Activated CD4-positive, alpha-beta T cell treated with anti-CD3 and anti-CD28 coated beads, Interleukin-2, amount 10 ng/mL, durations not matched to agents 24 days and 14 days (primary cell): ENCODE measurements at regions not wholly inside any gene's neighbourhood (a gene's known extent, or its start where the extent isn't known, plus 50 kb on each side); places are given as distances from the start of the nearest gene placed in this dataset.

Source experiments
- DNase-seq: peaks from one replicate; pipeline ENCODE4 v3.0.0; 2022
- H3K27ac Mint-ChIP-seq: one replicate; pipeline ENCODE4 v1.8.0; 2022; ENCODE audit warnings: mild to moderate bottlenecking, mixed read lengths
- H3K27me3 Mint-ChIP-seq: one replicate; pipeline ENCODE4 v1.8.0; 2022; ENCODE audit warnings: mixed read lengths
- H3K36me3 Mint-ChIP-seq: one replicate; pipeline ENCODE4 v1.8.0; 2022; ENCODE audit warnings: low read depth, mild to moderate bottlenecking, mixed read lengths
- H3K4me1 Mint-ChIP-seq: one replicate; pipeline ENCODE4 v1.8.0; 2021; ENCODE audit warnings: mixed read lengths
- H3K4me3 Mint-ChIP-seq: one replicate; pipeline ENCODE4 v1.8.0; 2022; ENCODE audit warnings: mild to moderate bottlenecking, moderate library complexity, mixed read lengths
- H3K9me3 Mint-ChIP-seq: one replicate; pipeline ENCODE4 v1.8.0; 2021; ENCODE audit warnings: mixed read lengths
- intact Hi-C: fragments of 100-400 bp; cut with micrococcal nuclease; formaldehyde crosslinking; loops from one replicate; pipeline ENCODE4 v1.15.1; 2023

DNA sequence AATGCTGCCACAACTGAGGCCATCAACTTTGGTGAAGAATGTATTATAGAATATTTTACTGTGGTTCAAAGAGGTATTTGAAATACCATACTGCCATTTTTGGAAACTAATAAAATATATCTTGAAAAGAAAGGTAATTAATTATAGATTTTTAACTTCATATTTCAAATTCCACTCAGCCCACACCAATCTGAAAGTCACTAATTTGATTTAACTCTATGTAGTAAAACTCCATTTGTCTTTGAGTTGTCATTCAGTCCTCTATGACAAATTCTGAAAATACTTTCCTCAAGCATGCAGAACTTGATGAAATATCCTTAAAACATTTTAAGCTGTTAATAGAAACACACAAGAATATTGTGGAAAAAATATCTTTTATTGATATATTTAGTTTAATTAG, 1196.7 kb upstream of the CITED2 start:
- DNase-seq: no peak
- H3K27ac Mint-ChIP-seq: no peak overlapping the region
- no peaks in the 10 kb centered on the region for H3K9me3 Mint-ChIP-seq
- H3K4me1 Mint-ChIP-seq: peaks cover 23% of the 10 kb centered on the region
- no peaks in the 10 kb centered on the region for H3K27me3 Mint-ChIP-seq
- H3K36me3 Mint-ChIP-seq: no peaks in the 10 kb centered on the region
- H3K4me3 Mint-ChIP-seq: no peak overlapping the region
- intact Hi-C loops: loop anchor here (5.0 kb wide), 1 partner anchor 236 kb away; no protein-coding TSS in a partner anchor

- Mint-ChIP-seq H3K4me1 (peaks cover 19% of the 10 kb centered on the region), H3K36me3 (no peaks in the 10 kb centered on the region), H3K27ac (peak overlapping the region; percentile 81), H3K9me3 (no peaks in the 10 kb centered on the region), H3K27me3 (peaks cover 2% of the 10 kb centered on the region), H3K4me3 (peak overlapping the region; percentile 33)
- no peak for DNase-seq
- intact Hi-C loops: loop anchor here (1.0 to 5.0 kb wide), 3 partner anchors 13 to 465 kb away; no protein-coding TSS in a partner anchor
Observed at GRCh38 chr6:140567466-140567865, 1193.0 kb upstream of the CITED2 start.

DNA sequence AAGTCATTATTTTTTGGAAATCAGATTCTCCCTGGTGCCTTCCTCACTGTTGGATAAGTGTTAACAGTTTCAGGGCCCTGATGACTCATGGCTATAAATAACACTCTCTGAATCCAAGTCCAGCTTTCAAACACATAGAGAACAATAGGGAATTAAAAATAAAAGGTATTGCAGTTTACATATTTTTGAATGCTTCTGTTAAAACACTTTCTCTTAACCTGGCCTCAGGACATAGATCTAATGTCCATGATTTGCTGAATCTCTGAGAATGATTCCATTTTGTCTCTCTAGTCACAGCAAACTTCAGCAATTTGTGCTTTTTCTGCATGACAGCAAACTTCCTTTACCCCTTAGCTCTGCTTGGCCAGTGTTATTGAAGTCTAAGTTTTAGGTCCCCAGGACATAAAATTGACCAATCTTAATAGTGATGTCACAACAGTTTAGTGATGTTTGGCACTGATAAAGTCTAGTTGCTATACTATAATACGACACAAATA, 1192.4 kb upstream of the CITED2 start:
- no peak overlapping the region for H3K27ac Mint-ChIP-seq
- intact Hi-C loops: loop anchor here (1.0 to 5.0 kb wide), 3 partner anchors 14 to 465 kb away; no protein-coding TSS in a partner anchor

GRCh38 chr6:140563728-140564127, 1189.3 kb upstream of the CITED2 start:
- Mint-ChIP-seq H3K27me3 (peaks cover 2% of the 10 kb centered on the region), H3K4me1 (peaks cover 10% of the 10 kb centered on the region), H3K27ac (no peak overlapping the region), H3K9me3 (no peaks in the 10 kb centered on the region), H3K4me3 (no peak overlapping the region), H3K36me3 (no peaks in the 10 kb centered on the region)
- DNase-seq: no peak
- intact Hi-C loops: no loop called here

More for the DNA sequence above, 1192.4 kb upstream of the CITED2 start:
- H3K4me3 Mint-ChIP-seq: no peak overlapping the region
- no peak for DNase-seq
- H3K27me3 Mint-ChIP-seq: peaks cover 2% of the 10 kb centered on the region
- H3K36me3 Mint-ChIP-seq: no peaks in the 10 kb centered on the region
- H3K4me1 Mint-ChIP-seq: peaks cover 14% of the 10 kb centered on the region
- H3K9me3 Mint-ChIP-seq: no peaks in the 10 kb centered on the region

DNA sequence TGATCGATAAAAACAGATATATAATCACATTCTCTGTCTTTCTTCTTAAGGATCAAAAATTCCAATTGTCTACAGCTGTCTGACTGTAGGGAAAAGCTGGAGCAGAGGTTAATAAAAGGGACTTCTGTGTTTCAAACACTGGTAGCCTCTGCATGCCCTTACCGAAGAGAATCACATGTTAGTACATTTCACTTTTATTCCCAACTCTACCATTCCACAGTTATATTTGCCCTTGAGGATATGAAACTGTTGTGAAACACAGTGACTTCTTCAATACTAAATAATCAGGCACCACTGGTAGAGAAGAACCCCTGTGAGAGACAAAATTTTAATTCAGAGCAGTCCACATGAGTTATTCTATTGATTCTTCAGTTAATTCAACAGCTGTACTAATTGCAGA, 1187.3 kb upstream of the CITED2 start:
- no peaks in the 10 kb centered on the region for H3K36me3 Mint-ChIP-seq
- intact Hi-C loops: no loop called here
- no peak for DNase-seq
- peaks cover 2% of the 10 kb centered on the region for H3K4me1 Mint-ChIP-seq
- no peak overlapping the region for H3K27ac Mint-ChIP-seq
- peaks cover 2% of the 10 kb centered on the region for H3K27me3 Mint-ChIP-seq
- H3K9me3 Mint-ChIP-seq: no peaks in the 10 kb centered on the region
- no peak overlapping the region for H3K4me3 Mint-ChIP-seq

DNA sequence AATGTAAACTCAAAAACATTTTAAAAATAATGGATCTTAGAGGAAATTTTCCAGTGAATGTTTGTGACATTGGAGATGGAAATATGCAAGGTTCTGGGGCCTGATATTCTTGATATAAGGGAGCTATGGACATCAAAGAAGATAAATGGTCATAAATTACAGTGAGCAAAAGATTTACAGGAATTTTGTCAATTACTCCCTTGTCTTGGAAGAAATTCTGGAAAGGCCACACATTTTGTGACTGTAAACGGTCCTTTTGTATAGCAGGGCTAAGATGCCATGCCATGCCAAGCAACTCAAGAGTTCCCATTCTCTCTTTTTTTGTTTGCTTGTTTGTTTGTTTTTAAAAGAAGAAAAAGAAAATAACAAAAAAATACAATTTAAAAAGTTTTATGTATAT, 1186.2 kb upstream of the CITED2 start:
- no peak for DNase-seq
- H3K27ac Mint-ChIP-seq: no peak overlapping the region
- intact Hi-C loops: no loop called here

DNA sequence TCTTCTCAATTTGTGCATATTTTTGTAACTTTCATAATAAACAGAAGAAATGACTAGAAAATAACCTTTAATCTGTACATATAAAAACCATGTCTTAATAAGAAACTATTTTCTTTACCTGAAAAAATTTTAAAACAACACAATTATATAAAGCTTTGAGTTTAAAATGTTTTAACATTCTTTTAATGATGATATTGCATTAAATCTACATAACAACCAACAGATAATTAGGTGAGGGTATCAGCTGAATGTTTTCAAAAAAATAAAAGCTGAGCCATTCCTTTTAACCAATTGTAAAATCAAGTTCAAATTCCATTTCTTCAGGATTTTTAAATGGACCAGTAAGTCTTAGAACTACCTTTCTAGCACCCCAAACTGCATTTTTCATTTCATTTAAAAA, 1185.0 kb upstream of the CITED2 start:
- Mint-ChIP-seq H3K27ac (no peak overlapping the region), H3K9me3 (no peaks in the 10 kb centered on the region), H3K36me3 (no peaks in the 10 kb centered on the region), H3K4me1 (no peaks in the 10 kb centered on the region), H3K4me3 (no peak overlapping the region), H3K27me3 (no peaks in the 10 kb centered on the region)
- intact Hi-C loops: no loop called here
- DNase-seq: no peak

More for the DNA sequence above, 1186.2 kb upstream of the CITED2 start:
- no peak overlapping the region for H3K4me3 Mint-ChIP-seq
- H3K9me3 Mint-ChIP-seq: no peaks in the 10 kb centered on the region
- peaks cover under 1% of the 10 kb centered on the region for H3K27me3 Mint-ChIP-seq
- no peaks in the 10 kb centered on the region for H3K36me3 Mint-ChIP-seq
- H3K4me1 Mint-ChIP-seq: no peaks in the 10 kb centered on the region

- Mint-ChIP-seq H3K36me3 (no peaks in the 10 kb centered on the region), H3K27ac (no peak overlapping the region), H3K9me3 (no peaks in the 10 kb centered on the region), H3K4me1 (no peaks in the 10 kb centered on the region), H3K27me3 (peaks cover 5% of the 10 kb centered on the region), H3K4me3 (no peak overlapping the region)
- intact Hi-C loops: no loop called here
- no peak for DNase-seq
Observed at GRCh38 chr6:140554421-140554820, 1180.0 kb upstream of the CITED2 start.

- H3K9me3 Mint-ChIP-seq: no peaks in the 10 kb centered on the region
- intact Hi-C loops: no loop called here
- H3K27ac Mint-ChIP-seq: no peak overlapping the region
- H3K4me1 Mint-ChIP-seq: no peaks in the 10 kb centered on the region
- peaks cover 6% of the 10 kb centered on the region for H3K27me3 Mint-ChIP-seq
- no peaks in the 10 kb centered on the region for H3K36me3 Mint-ChIP-seq
- no peak overlapping the region for H3K4me3 Mint-ChIP-seq
- no peak for DNase-seq
Observed at GRCh38 chr6:140548366-140548765, 1173.9 kb upstream of the CITED2 start.

DNA sequence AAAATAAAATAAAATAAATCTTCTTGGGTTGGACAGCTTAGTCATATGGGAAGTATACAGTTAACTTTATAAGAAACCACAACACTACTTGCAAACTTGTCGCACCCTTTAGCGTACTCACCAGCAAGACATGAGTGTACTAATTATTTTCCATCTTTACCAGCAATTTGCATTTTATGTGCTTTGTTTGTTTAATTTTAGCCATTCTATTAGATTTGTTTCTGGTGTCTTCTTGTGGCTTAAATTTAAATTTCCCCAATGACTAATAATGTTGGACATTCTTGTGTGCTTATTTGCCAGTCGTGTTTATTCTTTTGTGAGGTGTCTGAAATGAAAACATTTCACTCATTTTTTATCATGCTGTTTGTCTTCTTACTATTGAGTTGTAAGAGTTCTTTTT, 1172.2 kb upstream of the CITED2 start:
- H3K27me3 Mint-ChIP-seq: peaks cover 13% of the 10 kb centered on the region
- no peak overlapping the region for H3K4me3 Mint-ChIP-seq
- H3K4me1 Mint-ChIP-seq: no peaks in the 10 kb centered on the region
- H3K36me3 Mint-ChIP-seq: no peaks in the 10 kb centered on the region
- no peak for DNase-seq
- no peak overlapping the region for H3K27ac Mint-ChIP-seq
- no peaks in the 10 kb centered on the region for H3K9me3 Mint-ChIP-seq
- intact Hi-C loops: no loop called here

GRCh38 chr6:140544431-140544830, 1170.0 kb upstream of the CITED2 start:
- H3K27ac Mint-ChIP-seq: no peak overlapping the region
- H3K4me1 Mint-ChIP-seq: no peaks in the 10 kb centered on the region
- DNase-seq: no peak
- H3K27me3 Mint-ChIP-seq: peaks cover 8% of the 10 kb centered on the region
- H3K4me3 Mint-ChIP-seq: no peak overlapping the region
- no peaks in the 10 kb centered on the region for H3K9me3 Mint-ChIP-seq
- intact Hi-C loops: no loop called here
- H3K36me3 Mint-ChIP-seq: no peaks in the 10 kb centered on the region

GRCh38 chr6:140542863-140543262, 1168.4 kb upstream of the CITED2 start:
- intact Hi-C loops: no loop called here
- H3K27me3 Mint-ChIP-seq: peaks cover 10% of the 10 kb centered on the region
- H3K4me1 Mint-ChIP-seq: no peaks in the 10 kb centered on the region
- no peaks in the 10 kb centered on the region for H3K9me3 Mint-ChIP-seq
- DNase-seq: no peak
- no peak overlapping the region for H3K27ac Mint-ChIP-seq
- H3K4me3 Mint-ChIP-seq: no peak overlapping the region
- H3K36me3 Mint-ChIP-seq: no peaks in the 10 kb centered on the region

GRCh38 chr6:140541288-140541687, 1166.8 kb upstream of the CITED2 start:
- Mint-ChIP-seq H3K9me3 (no peaks in the 10 kb centered on the region), H3K27me3 (peaks cover 11% of the 10 kb centered on the region), H3K27ac (no peak overlapping the region), H3K4me3 (no peak overlapping the region), H3K36me3 (no peaks in the 10 kb centered on the region), H3K4me1 (no peaks in the 10 kb centered on the region)
- no peak for DNase-seq
- intact Hi-C loops: no loop called here

GRCh38 chr6:140540743-140541142, 1166.3 kb upstream of the CITED2 start:
- Mint-ChIP-seq H3K36me3 (no peaks in the 10 kb centered on the region), H3K27ac (no peak overlapping the region), H3K4me1 (no peaks in the 10 kb centered on the region), H3K9me3 (no peaks in the 10 kb centered on the region), H3K4me3 (no peak overlapping the region), H3K27me3 (peaks cover 11% of the 10 kb centered on the region)
- intact Hi-C loops: no loop called here
- no peak for DNase-seq

GRCh38 chr6:140538926-140539325, 1164.5 kb upstream of the CITED2 start:
- no peak for DNase-seq
- Mint-ChIP-seq H3K4me3 (no peak overlapping the region), H3K9me3 (no peaks in the 10 kb centered on the region), H3K36me3 (no peaks in the 10 kb centered on the region), H3K27me3 (peaks cover 12% of the 10 kb centered on the region), H3K27ac (no peak overlapping the region), H3K4me1 (no peaks in the 10 kb centered on the region)
- intact Hi-C loops: no loop called here
